Suprapubic skin (tissue), 4 donors: ENCODE measurements at regions not wholly inside any gene's neighbourhood (a gene's known extent, or its start where the extent isn't known, plus 50 kb on each side); places are given as distances from the start of the nearest gene placed in this dataset.

Experiments used
- CTCF ChIP-seq, 2 donors: fragments of 200-600 bp in 1 of 2; fragments of 450-650 bp in 1 of 2; sonication (generic) in 1 of 2; IDR thresholded peaks; one replicate each; pipeline ENCODE4 v1.5.1; 2016 to 2019; ENCODE audit warnings: antibody characterized with exemption in 2 of 2, mild to moderate bottlenecking in 1 of 2, moderate library complexity in 1 of 2
- POLR2A ChIP-seq, 2 donors: fragments of 450-650 bp; IDR thresholded peaks; one replicate each; pipeline ENCODE4 v1.6.1; 2017; ENCODE audit warnings: antibody characterized with exemption in 2 of 2, mild to moderate bottlenecking in 2 of 2, moderate library complexity in 2 of 2
- POLR2AphosphoS5 ChIP-seq, 3 donors: sonication (generic); formaldehyde crosslinking; IDR thresholded peaks; one replicate each; pipeline ENCODE4 v1.6.1; 2017; ENCODE audit warnings: antibody characterized with exemption in 3 of 3

GRCh38 chr2:8028981-8029380 lies 652.9 kb upstream of the ID2 start:
- no peak for TF ChIP-seq CTCF (IDR thresholded peaks at IDR 0.05)
- TF ChIP-seq POLR2A (IDR thresholded peaks at IDR 0.05) = no peak
- TF ChIP-seq POLR2AphosphoS5 (IDR thresholded peaks at IDR 0.05) = no peak
